ENCODE measurements at regions not wholly inside any gene's neighbourhood (a gene's known extent, or its start where the extent isn't known, plus 50 kb on each side); places are given as distances from the start of the nearest gene placed in this dataset.

- BruUV-seq (replicated peaks) = no TSS peak
- Histone ChIP-seq H3K9me3 (ENCODE audit: control insufficient read depth in 1 of 2, insufficient read depth in 1 of 2, low read depth in 1 of 2, low read length in 2 of 2) (no peaks in the 10 kb centered on the region), H3K79me2 (ENCODE audit: insufficient read depth, low read length) (no peaks in the 10 kb centered on the region), H3K4me2 (ENCODE audit: low read length) (no peak overlapping the region), H3K36me3 (ENCODE audit: control insufficient read depth in 1 of 2, insufficient read depth in 2 of 2, low read length in 2 of 2) (no peaks in the 10 kb centered on the region), H2AFZ (ENCODE audit: low read depth, low read length, poor library complexity, severe bottlenecking) (no peak overlapping the region), H3K4me1 (ENCODE audit: control insufficient read depth in 1 of 2, insufficient read depth in 2 of 2, low read length in 2 of 2) (no peaks in the 10 kb centered on the region), H3K4me3 (replicated peaks in 1 of 2; ENCODE audit: low read depth in 1 of 2, low read length in 2 of 2) (no peak overlapping the region), H3K27me3 (ENCODE audit: insufficient read depth, low read length) (no peaks in the 10 kb centered on the region), H3K27ac (ENCODE audit: low read depth, low read length) (no peak overlapping the region), H3K9me2 (ENCODE audit: insufficient read depth) (no peaks in the 10 kb centered on the region), H3K9ac (ENCODE audit: low read length) (no peak overlapping the region), H4K20me1 (ENCODE audit: insufficient read depth) (no peaks in the 10 kb centered on the region)
- TF ChIP-seq ZNF274 (IDR thresholded peaks at IDR 0.05; ENCODE audit: low read depth, low read length) (no peak), CEBPB (IDR thresholded peaks at IDR 0.05; ENCODE audit: low read depth) (no peak), YY1 (IDR thresholded peaks at IDR 0.05; ENCODE audit: extremely low read depth, insufficient replicate concordance, low read depth, low read length) (no peak), SIN3A (IDR thresholded peaks at IDR 0.05; ENCODE audit: low read depth) (no peak), EZH2phosphoT487 (IDR thresholded peaks at IDR 0.05; ENCODE audit: borderline replicate concordance) (no peak), ATF3 (IDR thresholded peaks at IDR 0.05) (no peak), POLR2AphosphoS5 (IDR thresholded peaks at IDR 0.05; ENCODE audit: low read depth, low read length) (no peak), RAD21 (IDR thresholded peaks at IDR 0.05; ENCODE audit: low read depth) (no peak), MAX (IDR thresholded peaks at IDR 0.05) (no peak), TCF7L2 (IDR thresholded peaks at IDR 0.05; ENCODE audit: borderline replicate concordance, extremely low read depth, insufficient read depth, insufficient read length) (no peak), CTCF (IDR thresholded peaks at IDR 0.05 in 2 of 3, conservative IDR thresholded peaks at IDR 0.05 in 1 of 3; ENCODE audit: borderline replicate concordance in 1 of 3, insufficient read depth in 1 of 3, low read depth in 2 of 3, low read length in 2 of 3) (no peak), FOSL1 (IDR thresholded peaks at IDR 0.05; ENCODE audit: low read depth) (no peak)
- ATAC-seq = no peak
- ChIA-PET CTCF (no interaction called here), POLR2A (no interaction called here), RAD21 (ENCODE audit: low non-redundant PET in 1 of 2, low total read pairs in 2 of 2, uncharacterized antibody in 2 of 2, unreplicated experiment in 2 of 2) (no interaction called here)
- intact Hi-C loops (cut with micrococcal nuclease) = no loop called here
- DNase-seq (ENCODE audit: low read depth, low spot score) = no peak
Observed at GRCh38 chrX:13153796-13154195, 109.4 kb upstream of the FAM9C start.

Data from HCT116 (cell line).